Tibial artery (tissue), 4 donors: ENCODE measurements at regions not wholly inside any gene's neighbourhood (a gene's known extent, or its start where the extent isn't known, plus 50 kb on each side); places are given as distances from the start of the nearest gene placed in this dataset.
"Not testable (repeated sequence)": the region's sequence is repeated elsewhere in the genome, so short reads cannot be mapped to it uniquely, and the experiment has no call there.

Source experiments
- DNase-seq, 2 donors: peaks; one replicate each; pipeline ENCODE4 v3.0.0-alpha.2; 2019
- H3K27ac ChIP-seq, 2 donors: fragments of 200-600 bp; sonication (generic) in 1 of 2; 1 replicate in 1 of 2; 2 replicates in 1 of 2; pipeline ENCODE4 v1.5.1; 2018 to 2019; ENCODE audit warnings: mild to moderate bottlenecking in 1 of 2
- H3K27me3 ChIP-seq, 2 donors: fragments of 200-600 bp; sonication (generic) in 1 of 2; one replicate each; pipeline versions ENCODE4 v1.5.1 to v1.6.0; 2016 to 2019
- H3K36me3 ChIP-seq, 3 donors: fragments of 200-600 bp; sonication (generic) in 2 of 3; one replicate each; pipeline ENCODE4 v1.5.1; 2016 to 2019; ENCODE audit warnings: mild to moderate bottlenecking in 2 of 3
- H3K4me1 ChIP-seq, 4 donors: fragments of 200-600 bp; sonication (generic) in 2 of 4; 1 replicate in 3 of 4; 2 replicates in 1 of 4; pipeline ENCODE4 v1.5.1; 2016 to 2019
- H3K4me3 ChIP-seq, 2 donors: fragments of 200-600 bp; sonication (generic) in 1 of 2; 1 replicate in 1 of 2; 2 replicates in 1 of 2; pipeline ENCODE4 v1.5.1; 2018 to 2019; ENCODE audit warnings: mild to moderate bottlenecking in 2 of 2
- H3K9me3 ChIP-seq, 3 donors: fragments of 200-600 bp; sonication (generic) in 1 of 3; one replicate each; pipeline ENCODE4 v1.5.1; 2016 to 2019
- intact Hi-C: fragments of 100-400 bp; cut with DNase I; formaldehyde crosslinking; loops from one replicate; pipeline ENCODE4 v1.15.0; 2023; ENCODE audit warnings: low total_unique reads
- TF ChIP-seq, protein P1 (sequence below), 2 experiments: fragments of 200-600 bp in 1 of 2; fragments of 450-650 bp in 1 of 2; IDR thresholded peaks; one replicate each; pipeline ENCODE4 v1.5.1; 2017 to 2019; ENCODE audit warnings: antibody characterized with exemption in 2 of 2, mild to moderate bottlenecking in 1 of 2, moderate library complexity in 1 of 2

DNA sequence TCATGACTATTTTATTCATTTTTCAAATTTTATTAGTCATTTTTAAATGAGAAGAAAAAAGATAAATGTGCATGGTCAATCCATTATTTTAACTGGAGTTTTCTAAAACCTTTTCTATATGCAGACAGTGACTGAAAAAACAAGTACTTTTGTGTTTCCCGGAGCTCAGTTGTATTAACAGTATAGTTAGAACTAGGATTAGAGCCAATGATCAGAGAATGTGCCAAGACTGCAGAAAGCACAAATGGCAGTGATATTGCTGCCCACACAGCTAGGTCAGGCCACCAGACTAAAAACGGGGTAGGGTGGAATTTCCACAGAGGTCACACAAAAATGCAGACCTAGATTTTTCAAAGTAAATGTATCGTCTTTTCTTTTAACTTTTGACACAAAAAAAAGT lies 163.1 kb upstream of the GRIK3 start:
- no peak overlapping the region for H3K4me3 ChIP-seq
- H3K27ac ChIP-seq = no peak overlapping the region
- H3K36me3 ChIP-seq = no peaks in the 10 kb centered on the region
- intact Hi-C loops = no loop called here
- TF ChIP-seq, protein P1, sequence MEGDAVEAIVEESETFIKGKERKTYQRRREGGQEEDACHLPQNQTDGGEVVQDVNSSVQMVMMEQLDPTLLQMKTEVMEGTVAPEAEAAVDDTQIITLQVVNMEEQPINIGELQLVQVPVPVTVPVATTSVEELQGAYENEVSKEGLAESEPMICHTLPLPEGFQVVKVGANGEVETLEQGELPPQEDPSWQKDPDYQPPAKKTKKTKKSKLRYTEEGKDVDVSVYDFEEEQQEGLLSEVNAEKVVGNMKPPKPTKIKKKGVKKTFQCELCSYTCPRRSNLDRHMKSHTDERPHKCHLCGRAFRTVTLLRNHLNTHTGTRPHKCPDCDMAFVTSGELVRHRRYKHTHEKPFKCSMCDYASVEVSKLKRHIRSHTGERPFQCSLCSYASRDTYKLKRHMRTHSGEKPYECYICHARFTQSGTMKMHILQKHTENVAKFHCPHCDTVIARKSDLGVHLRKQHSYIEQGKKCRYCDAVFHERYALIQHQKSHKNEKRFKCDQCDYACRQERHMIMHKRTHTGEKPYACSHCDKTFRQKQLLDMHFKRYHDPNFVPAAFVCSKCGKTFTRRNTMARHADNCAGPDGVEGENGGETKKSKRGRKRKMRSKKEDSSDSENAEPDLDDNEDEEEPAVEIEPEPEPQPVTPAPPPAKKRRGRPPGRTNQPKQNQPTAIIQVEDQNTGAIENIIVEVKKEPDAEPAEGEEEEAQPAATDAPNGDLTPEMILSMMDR (IDR thresholded peaks at IDR 0.05) = no peak
- H3K27me3 ChIP-seq = no peaks in the 10 kb centered on the region
- peaks cover 0 to 2% (median 0%) of the 10 kb centered on the region in 3 donors for H3K9me3 ChIP-seq
- no peaks in the 10 kb centered on the region for H3K4me1 ChIP-seq
- no peak for DNase-seq

DNA sequence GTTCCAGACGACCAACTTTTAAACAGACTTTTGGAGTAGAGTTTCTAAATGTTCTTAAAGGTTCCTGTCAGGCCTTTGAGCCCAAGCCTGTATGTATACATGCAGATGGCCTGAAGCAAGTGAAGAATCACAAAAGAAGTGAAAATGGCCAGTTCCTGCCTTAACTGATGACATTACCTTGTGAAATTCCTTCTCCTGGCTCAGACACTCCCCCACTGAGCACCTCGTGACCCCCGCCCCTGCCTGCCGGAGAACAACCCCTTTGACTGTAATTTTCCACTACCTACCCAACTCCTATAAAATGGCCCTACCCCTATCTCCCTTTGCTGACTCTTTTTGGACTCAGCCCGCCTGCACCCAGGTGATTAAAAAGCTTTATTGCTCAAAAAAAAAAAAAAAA lies 180.0 kb upstream of the GRIK3 start:
- H3K4me3 ChIP-seq, H3K36me3 ChIP-seq, H3K9me3 ChIP-seq, H3K27me3 ChIP-seq, DNase-seq, intact Hi-C loops, H3K4me1 ChIP-seq, H3K27ac ChIP-seq: not testable (repeated sequence)

DNA sequence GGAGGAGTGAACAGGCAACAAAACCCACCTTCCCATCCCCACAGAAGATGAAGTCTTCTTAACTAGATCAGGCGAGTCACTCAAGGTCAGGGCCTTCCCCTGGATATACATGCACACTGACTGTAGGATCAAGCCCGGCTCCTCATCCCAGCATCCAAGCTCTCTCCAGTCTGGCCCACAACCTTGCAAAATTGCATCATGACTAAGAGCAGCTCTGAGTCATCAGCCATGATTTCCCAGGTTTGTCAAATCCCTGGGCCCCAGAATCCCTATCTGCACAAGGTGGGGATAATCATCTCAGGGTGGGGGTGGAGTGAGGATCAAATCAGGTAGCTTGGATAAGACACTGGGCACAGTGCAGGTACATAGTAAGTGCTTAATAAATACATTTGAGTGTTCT lies 199.3 kb upstream of the GRIK3 start:
- DNase-seq = no peak
- TF ChIP-seq, protein P1 (IDR thresholded peaks at IDR 0.05) = no peak
- Histone ChIP-seq H3K9me3 (peaks cover 0 to 15% (median 0%) of the 10 kb centered on the region in 3 donors), H3K36me3 (no peaks in the 10 kb centered on the region), H3K27ac (no peak overlapping the region), H3K4me3 (no peak overlapping the region), H3K27me3 (peaks cover 0 to 6% of the 10 kb centered on the region in 2 donors), H3K4me1 (no peaks in the 10 kb centered on the region)
- intact Hi-C loops = no loop called here

DNA sequence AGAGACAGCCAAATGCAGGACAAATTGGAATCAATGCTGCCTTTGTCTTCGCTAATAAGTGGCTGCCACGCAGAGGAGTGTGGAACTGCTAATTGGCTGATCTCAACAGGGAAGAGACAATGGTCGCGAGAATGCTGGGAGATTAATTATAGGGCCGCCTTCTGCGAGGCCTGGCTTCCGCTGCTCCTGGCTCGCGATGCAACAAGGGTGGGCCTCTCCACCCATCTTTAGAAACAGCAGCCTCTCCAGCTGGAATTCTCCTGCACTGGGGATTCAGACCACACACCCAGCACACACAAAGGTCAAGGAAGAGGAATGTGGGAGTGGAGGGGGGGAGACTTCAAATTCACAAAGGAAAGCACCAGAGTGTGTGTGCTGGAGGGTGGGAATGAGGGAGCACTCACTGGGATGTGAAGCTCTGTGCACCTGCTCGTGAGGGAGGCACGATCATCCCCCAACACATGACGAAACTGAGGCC lies 200.7 kb upstream of the GRIK3 start:
- Histone ChIP-seq H3K9me3 (peaks cover 0 to 15% (median 0%) of the 10 kb centered on the region in 3 donors), H3K27me3 (peaks cover 0 to 17% of the 10 kb centered on the region in 2 donors), H3K4me1 (no peaks in the 10 kb centered on the region), H3K27ac (no peak overlapping the region), H3K4me3 (no peak overlapping the region), H3K36me3 (no peaks in the 10 kb centered on the region)
- intact Hi-C loops = no loop called here
- TF ChIP-seq, protein P1 (IDR thresholded peaks at IDR 0.05) = no peak
- DNase-seq = no peak

DNA sequence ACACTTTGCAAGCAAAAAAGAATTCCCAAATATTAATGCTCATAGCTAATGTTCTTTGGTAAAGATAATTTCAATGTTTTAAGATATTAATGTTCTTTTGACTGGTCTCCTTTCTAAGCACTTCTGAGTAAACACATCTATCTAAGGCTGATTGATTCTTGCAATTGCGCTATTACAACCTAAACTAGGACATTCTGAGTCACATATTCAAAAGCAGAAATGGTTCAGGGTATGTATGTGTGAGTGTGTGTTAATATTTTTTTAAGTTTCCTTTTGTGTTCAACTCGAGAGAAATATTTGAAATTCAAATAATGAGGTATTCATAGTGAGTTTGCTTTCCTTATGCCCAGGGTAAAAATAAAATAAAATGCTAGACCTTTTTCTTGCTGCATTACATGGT lies 203.6 kb upstream of the GRIK3 start:
- H3K27me3 ChIP-seq = peaks cover 0 to 44% of the 10 kb centered on the region in 2 donors
- intact Hi-C loops = no loop called here

DNA sequence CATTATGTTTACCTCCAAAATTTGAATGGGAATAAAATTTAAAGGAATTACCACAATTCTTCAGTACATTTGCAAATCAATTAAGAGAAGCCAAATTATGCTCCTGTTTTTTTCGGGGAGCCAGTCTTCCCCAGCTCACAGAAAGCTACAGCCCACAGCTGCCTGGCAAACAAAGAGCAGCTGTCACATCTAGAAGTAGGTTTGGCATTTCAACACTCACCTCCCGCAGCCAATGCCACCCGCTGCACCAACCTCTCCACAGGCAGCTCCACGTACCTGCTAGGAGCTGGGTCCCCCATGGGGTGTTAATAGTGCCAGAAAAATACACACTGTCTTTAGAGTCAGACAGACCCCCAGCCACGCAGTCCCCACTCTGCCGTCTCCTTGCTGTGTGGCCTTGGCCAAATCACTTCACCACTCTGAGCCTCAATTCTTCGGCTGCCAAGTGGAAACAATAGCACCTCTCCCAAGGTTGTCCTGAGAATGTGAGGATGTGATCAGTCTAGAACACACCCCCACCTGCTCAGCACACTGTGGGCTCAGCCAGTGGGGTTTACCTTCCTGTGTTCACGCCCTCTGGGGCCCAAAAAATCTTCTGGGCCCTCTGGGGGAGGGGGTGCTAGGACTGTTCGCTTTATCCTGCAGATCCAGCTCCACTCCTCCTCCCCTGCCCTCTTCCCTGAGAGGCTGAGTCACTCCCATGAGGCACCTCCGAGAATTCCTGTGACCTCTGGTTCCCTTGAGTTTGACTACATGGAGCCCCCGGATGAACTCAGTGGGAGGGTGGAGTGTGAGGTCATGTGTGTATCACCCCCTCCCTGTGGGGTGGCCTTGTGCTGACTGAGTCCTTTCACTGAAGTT lies 204.3 kb upstream of the GRIK3 start:
- intact Hi-C loops = no loop called here

More for the DNA sequence above, 203.6 kb upstream of the GRIK3 start:
- Histone ChIP-seq H3K9me3 (no peaks in the 10 kb centered on the region), H3K36me3 (no peaks in the 10 kb centered on the region), H3K27ac (no peak overlapping the region), H3K4me3 (no peak overlapping the region), H3K4me1 (no peaks in the 10 kb centered on the region)
- TF ChIP-seq, protein P1 (IDR thresholded peaks at IDR 0.05) = no peak
- DNase-seq = no peak

More for the DNA sequence above, 204.3 kb upstream of the GRIK3 start:
- Histone ChIP-seq H3K27ac (no peak overlapping the region), H3K9me3 (no peaks in the 10 kb centered on the region), H3K4me3 (no peak overlapping the region), H3K27me3 (peaks cover 0 to 41% of the 10 kb centered on the region in 2 donors), H3K36me3 (no peaks in the 10 kb centered on the region), H3K4me1 (no peaks in the 10 kb centered on the region)
- TF ChIP-seq, protein P1 (IDR thresholded peaks at IDR 0.05) = no peak
- no peak for DNase-seq
